T-helper 9 cell (primary cell): ENCODE measurements at regions not wholly inside any gene's neighbourhood (a gene's known extent, or its start where the extent isn't known, plus 50 kb on each side); places are given as distances from the start of the nearest gene placed in this dataset.
"Not testable (repeated sequence)": the region's sequence is repeated elsewhere in the genome, so short reads cannot be mapped to it uniquely, and the experiment has no call there.

Source experiments
- DNase-seq: peaks from one replicate; pipeline ENCODE4 v3.0.0-alpha.2; 2020

GRCh38 chr18:59038295-59039039, 101.2 kb upstream of the SEC11C start:
- no peak for DNase-seq

- not testable (repeated sequence) for DNase-seq
Observed at GRCh38 chr18:59039040-59039320, 100.7 kb upstream of the SEC11C start.

GRCh38 chr18:59039449-59039848, 100.2 kb upstream of the SEC11C start:
- no peak for DNase-seq

- no peak for DNase-seq
Observed at GRCh38 chr18:59040770-59041148, 98.9 kb upstream of the SEC11C start.

GRCh38 chr18:59041296-59041695, 98.4 kb upstream of the SEC11C start:
- DNase-seq = no peak

GRCh38 chr18:59041819-59042815, 97.6 kb upstream of the SEC11C start:
- no peak for DNase-seq

- no peak for DNase-seq
Observed at GRCh38 chr18:59044855-59045254, 94.8 kb upstream of the SEC11C start.

- DNase-seq = no peak
Observed at GRCh38 chr18:59047321-59048047, 92.2 kb upstream of the SEC11C start.

GRCh38 chr18:59048048-59048363, 91.7 kb upstream of the SEC11C start:
- DNase-seq = no peak

- DNase-seq = no peak
Observed at GRCh38 chr18:59048378-59048777, 91.3 kb upstream of the SEC11C start.

- DNase-seq = no peak
Observed at GRCh38 chr18:59049721-59050660, 89.7 kb upstream of the SEC11C start.

- no peak for DNase-seq
Observed at GRCh38 chr18:59050661-59051057, 89.0 kb upstream of the SEC11C start.

GRCh38 chr18:59051470-59052165, 88.1 kb upstream of the SEC11C start:
- no peak for DNase-seq

GRCh38 chr18:59052965-59053820, 86.5 kb upstream of the SEC11C start:
- DNase-seq = no peak

- DNase-seq = no peak
Observed at GRCh38 chr18:59054496-59055287, 85.0 kb upstream of the SEC11C start.

GRCh38 chr18:59055345-59056032, 84.2 kb upstream of the SEC11C start:
- no peak for DNase-seq

- DNase-seq = no peak
Observed at GRCh38 chr18:59056706-59057492, 82.8 kb upstream of the SEC11C start.

- DNase-seq = no peak
Observed at GRCh38 chr18:59057493-59057795, 82.2 kb upstream of the SEC11C start.

GRCh38 chr18:59057969-59058368, 81.7 kb upstream of the SEC11C start:
- no peak for DNase-seq
